ENCODE measurements at regions not wholly inside any gene's neighbourhood (a gene's known extent, or its start where the extent isn't known, plus 50 kb on each side); places are given as distances from the start of the nearest gene placed in this dataset.
A peak's percentile ranks its signal among the peaks of the same experiment; 100 is the strongest.
"Not testable (repeated sequence)": the region's sequence is repeated elsewhere in the genome, so short reads cannot be mapped to it uniquely, and the experiment has no call there.

DNA sequence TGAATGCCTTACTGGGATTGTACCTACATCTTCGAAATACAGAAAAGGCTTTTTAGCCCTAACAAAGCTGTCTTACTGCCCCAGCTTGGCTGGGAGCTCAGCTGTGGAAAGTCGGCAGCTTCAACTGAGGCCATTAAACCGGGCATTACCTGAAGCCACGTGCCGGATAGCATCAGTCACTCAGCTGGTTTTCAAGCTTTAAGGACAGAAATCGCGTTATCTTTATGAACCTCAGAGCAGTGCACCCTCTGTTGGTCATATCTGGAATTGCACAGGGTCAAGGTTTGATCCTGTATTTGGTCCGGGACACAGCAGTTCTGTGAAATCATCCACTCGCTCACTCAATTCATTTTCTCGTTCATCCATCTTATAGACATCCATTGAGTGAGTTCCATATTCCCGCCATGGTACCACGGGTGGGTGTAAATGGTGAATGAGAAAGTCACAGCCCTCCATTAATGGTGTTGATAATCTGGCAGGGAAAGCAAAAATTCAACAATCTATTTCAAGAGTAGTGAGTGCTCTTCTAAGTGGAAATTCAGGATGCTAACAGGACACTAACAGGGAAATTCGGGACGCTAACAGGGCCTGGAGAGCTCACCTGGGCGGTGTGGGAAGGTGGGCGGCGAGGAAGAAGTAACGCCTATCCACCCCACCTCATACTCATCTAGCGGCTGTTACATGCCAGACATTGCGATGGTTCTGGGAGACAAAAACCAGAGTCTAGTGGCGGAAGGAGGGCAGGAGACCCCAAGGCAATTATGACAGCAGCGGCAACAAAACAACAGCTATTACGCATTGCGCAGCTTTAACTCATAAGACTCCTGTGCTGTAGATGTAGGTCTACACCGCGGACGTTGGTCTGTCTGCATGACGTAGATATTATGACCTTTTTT lies 60.6 kb upstream of the TCL1A start:
- H3K4me2 ChIP-seq (ENCODE audit: unreplicated experiment), result no peak overlapping the region
- no peaks in the 10 kb centered on the region for H3F3A ChIP-seq (ENCODE audit: insufficient read depth)
- H3K27me3 ChIP-seq (replicated peaks; ENCODE audit: insufficient read depth), result peaks cover 5% of the 10 kb centered on the region; the same call in 1 of the 2 replicates
- WGBS, 2 experiments (ENCODE audit: low coverage in 1 of 2, low lambda C conversion rate in 2 of 2, missing lambda C conversion rate in 2 of 2), result 48 to 49% methylated on average over 28 of the region's 28 CpGs
- H3K79me2 ChIP-seq (ENCODE audit: insufficient read depth), result no peaks in the 10 kb centered on the region
- no peaks in the 10 kb centered on the region for H3K4me1 ChIP-seq (ENCODE audit: insufficient read depth)
- H3K36me3 ChIP-seq (ENCODE audit: low read depth), result no peaks in the 10 kb centered on the region
- H2AFZ ChIP-seq, result no peak overlapping the region
- in situ Hi-C loops (cut with MboI), result no loop called here
- no peak overlapping the region for H3K27ac ChIP-seq
- no peak overlapping the region for H3K4me3 ChIP-seq
- TF ChIP-seq EZH2phosphoT487 (IDR thresholded peaks at IDR 0.05; ENCODE audit: insufficient read depth, low read depth) (no peak), EZH2 (IDR thresholded peaks at IDR 0.05; ENCODE audit: insufficient read depth, poor library complexity, severe bottlenecking) (no peak)
- peak; percentile 56 for DNase-seq
- no peaks in the 10 kb centered on the region for H3K9me2 ChIP-seq (ENCODE audit: insufficient read depth)
- H4K20me1 ChIP-seq (ENCODE audit: insufficient read depth), result no peaks in the 10 kb centered on the region
- H3K9ac ChIP-seq, result no peak overlapping the region
- H3K9me3 ChIP-seq (ENCODE audit: low read depth), result no peaks in the 10 kb centered on the region

DNA sequence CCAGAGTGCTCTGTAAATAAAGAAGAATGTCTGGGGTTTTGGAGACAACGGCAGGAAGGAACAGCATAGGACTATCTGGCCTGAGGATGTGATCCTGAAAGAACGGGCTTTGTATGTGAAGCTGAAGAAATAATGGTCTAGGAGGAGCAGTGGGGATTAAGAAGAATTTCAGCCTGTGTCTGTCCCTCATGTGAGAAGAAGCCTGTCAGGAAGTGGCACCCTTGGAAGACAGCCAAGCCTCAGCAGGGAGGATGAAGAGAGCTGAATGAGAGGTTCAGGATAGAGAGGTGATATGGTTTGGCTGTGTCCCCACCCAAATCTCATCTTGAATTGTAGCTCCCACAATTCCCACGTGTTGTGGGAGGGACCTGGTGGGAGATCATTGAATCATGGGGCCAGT lies 56.9 kb upstream of the TCL1A start:
- Histone ChIP-seq H3K27me3 (replicated peaks; ENCODE audit: insufficient read depth) (peaks cover 5% of the 10 kb centered on the region; the same call in 1 of the 2 replicates), H2AFZ (no peak overlapping the region), H3K79me2 (ENCODE audit: insufficient read depth) (no peaks in the 10 kb centered on the region), H3K4me1 (ENCODE audit: insufficient read depth) (no peaks in the 10 kb centered on the region), H3K27ac (no peak overlapping the region), H3F3A (ENCODE audit: insufficient read depth) (no peaks in the 10 kb centered on the region), H3K9me3 (ENCODE audit: low read depth) (no peaks in the 10 kb centered on the region), H3K9me2 (ENCODE audit: insufficient read depth) (no peaks in the 10 kb centered on the region), H3K4me3 (no peak overlapping the region), H3K4me2 (ENCODE audit: unreplicated experiment) (no peak overlapping the region), H3K36me3 (ENCODE audit: low read depth) (no peaks in the 10 kb centered on the region), H4K20me1 (ENCODE audit: insufficient read depth) (no peaks in the 10 kb centered on the region), H3K9ac (no peak overlapping the region)
- in situ Hi-C loops (cut with MboI), result no loop called here
- no peak for TF ChIP-seq EZH2phosphoT487 (IDR thresholded peaks at IDR 0.05; ENCODE audit: insufficient read depth, low read depth)
- TF ChIP-seq EZH2 (IDR thresholded peaks at IDR 0.05; ENCODE audit: insufficient read depth, poor library complexity, severe bottlenecking), result no peak
- peak; percentile 2 for DNase-seq
- 10 to 12% methylated on average over 3 of the region's 3 CpGs for WGBS, 2 experiments (ENCODE audit: low coverage in 1 of 2, low lambda C conversion rate in 2 of 2, missing lambda C conversion rate in 2 of 2)

DNA sequence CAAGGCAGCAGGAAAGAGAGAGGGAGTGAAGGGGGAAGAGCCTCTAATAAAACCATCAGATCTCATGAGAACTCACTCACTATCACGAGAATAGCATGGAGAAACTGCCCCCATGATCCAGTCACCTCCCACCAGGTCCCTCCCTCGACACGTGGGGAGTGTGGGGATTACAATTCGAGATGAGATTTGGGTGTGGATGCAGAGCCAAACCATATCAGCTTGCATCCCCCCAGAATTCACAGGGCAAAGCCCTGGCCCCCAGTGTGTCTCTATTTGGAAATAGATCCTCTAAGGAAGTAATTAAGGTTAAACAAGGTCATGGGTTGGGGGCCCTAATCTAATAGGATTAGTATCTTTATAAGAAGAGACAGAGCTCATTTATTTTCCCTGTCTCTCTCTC lies 56.1 kb upstream of the TCL1A start:
- Histone ChIP-seq H3K4me2 (ENCODE audit: unreplicated experiment) (no peak overlapping the region), H3K4me1 (ENCODE audit: insufficient read depth) (no peaks in the 10 kb centered on the region), H3K9me2 (ENCODE audit: insufficient read depth) (no peaks in the 10 kb centered on the region), H3F3A (ENCODE audit: insufficient read depth) (no peaks in the 10 kb centered on the region), H3K79me2 (ENCODE audit: insufficient read depth) (no peaks in the 10 kb centered on the region), H4K20me1 (ENCODE audit: insufficient read depth) (no peaks in the 10 kb centered on the region), H3K9me3 (ENCODE audit: low read depth) (no peaks in the 10 kb centered on the region), H3K27ac (no peak overlapping the region), H3K36me3 (ENCODE audit: low read depth) (no peaks in the 10 kb centered on the region), H3K4me3 (no peak overlapping the region), H2AFZ (no peak overlapping the region), H3K27me3 (replicated peaks; ENCODE audit: insufficient read depth) (peaks cover 5% of the 10 kb centered on the region; the same call in 1 of the 2 replicates), H3K9ac (no peak overlapping the region)
- TF ChIP-seq EZH2phosphoT487 (IDR thresholded peaks at IDR 0.05; ENCODE audit: insufficient read depth, low read depth), result no peak
- TF ChIP-seq EZH2 (IDR thresholded peaks at IDR 0.05; ENCODE audit: insufficient read depth, poor library complexity, severe bottlenecking), result no peak
- no peak for DNase-seq
- WGBS, 2 experiments (ENCODE audit: low coverage in 1 of 2, low lambda C conversion rate in 2 of 2, missing lambda C conversion rate in 2 of 2), result 21 to 23% methylated on average over 4 of the region's 4 CpGs
- in situ Hi-C loops (cut with MboI), result no loop called here

DNA sequence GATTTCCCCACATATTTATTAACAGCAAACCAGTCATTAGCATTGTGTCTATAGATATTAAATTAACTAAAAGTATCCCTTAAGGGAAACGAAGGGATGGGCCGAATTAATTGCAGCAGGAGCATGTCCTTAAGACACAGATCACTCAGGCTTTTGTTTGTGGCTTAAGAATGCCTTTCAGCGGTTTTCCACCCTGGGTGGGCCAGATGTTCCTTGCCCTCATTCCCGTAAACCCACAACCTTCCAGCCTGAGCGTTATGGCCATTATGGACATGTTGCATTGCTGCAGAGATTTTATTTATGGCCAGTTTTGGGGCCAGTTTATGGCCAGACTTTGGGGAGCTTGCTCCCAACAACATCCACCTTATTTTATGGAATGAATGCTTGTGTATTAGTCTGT lies 55.5 kb upstream of the TCL1A start:
- WGBS, 2 experiments (ENCODE audit: low coverage in 1 of 2, low lambda C conversion rate in 2 of 2, missing lambda C conversion rate in 2 of 2), result 6 to 10% methylated on average over 5 of the region's 5 CpGs
- H3K4me1 ChIP-seq (ENCODE audit: insufficient read depth); H3K27me3 ChIP-seq (replicated peaks; ENCODE audit: insufficient read depth); H3K79me2 ChIP-seq (ENCODE audit: insufficient read depth); H3K9me3 ChIP-seq (ENCODE audit: low read depth); H3K4me2 ChIP-seq (ENCODE audit: unreplicated experiment); H3K4me3 ChIP-seq; H3K9ac ChIP-seq; DNase-seq; H3K9me2 ChIP-seq (ENCODE audit: insufficient read depth); H4K20me1 ChIP-seq (ENCODE audit: insufficient read depth); H3F3A ChIP-seq (ENCODE audit: insufficient read depth); H3K36me3 ChIP-seq (ENCODE audit: low read depth); H3K27ac ChIP-seq; in situ Hi-C loops (cut with MboI); H2AFZ ChIP-seq: not testable (repeated sequence)

Measured in GM23248 (cell line).